ENCODE measurements at regions not wholly inside any gene's neighbourhood (a gene's known extent, or its start where the extent isn't known, plus 50 kb on each side); places are given as distances from the start of the nearest gene placed in this dataset.

DNA sequence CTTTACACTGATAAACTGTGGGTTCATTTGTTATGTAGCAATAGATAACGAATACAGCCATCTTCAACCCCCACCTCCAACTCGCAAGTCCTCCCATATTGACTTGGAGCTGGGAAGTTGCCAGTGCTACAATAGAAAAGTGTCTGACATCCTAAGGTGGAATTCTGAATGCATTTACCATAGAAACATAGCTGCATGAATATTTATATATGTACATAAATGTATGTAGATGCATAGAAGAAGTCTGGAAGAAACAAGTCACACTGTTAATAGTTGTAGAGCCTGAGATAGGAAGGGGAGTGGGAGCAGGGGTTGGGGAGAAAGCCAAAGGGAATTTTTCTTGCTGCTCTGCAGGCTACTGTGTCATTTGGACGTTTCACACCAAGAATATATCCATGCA is 88.1 kb upstream of the SSBP2 start (continued):
- TF ChIP-seq ZNF317 (CRISPR knock-in tag; IDR thresholded peaks at IDR 0.05; ENCODE audit: borderline replicate concordance, low read depth) (no peak), ZNF219 (CRISPR knock-in tag; IDR thresholded peaks at IDR 0.05; ENCODE audit: borderline replicate concordance) (no peak), ZNF138 (CRISPR knock-in tag; conservative IDR thresholded peaks at IDR 0.05) (no peak), MXD4 (CRISPR knock-in tag; IDR thresholded peaks at IDR 0.05; ENCODE audit: borderline replicate concordance) (no peak), RELA (CRISPR knock-in tag; IDR thresholded peaks at IDR 0.05; ENCODE audit: borderline replicate concordance) (no peak), ZBTB21 (CRISPR knock-in tag; IDR thresholded peaks at IDR 0.05; ENCODE audit: borderline replicate concordance) (no peak), ZNF532 (CRISPR knock-in tag; IDR thresholded peaks at IDR 0.05; ENCODE audit: borderline replicate concordance) (no peak)
- TF ChIP-seq, protein P1, sequence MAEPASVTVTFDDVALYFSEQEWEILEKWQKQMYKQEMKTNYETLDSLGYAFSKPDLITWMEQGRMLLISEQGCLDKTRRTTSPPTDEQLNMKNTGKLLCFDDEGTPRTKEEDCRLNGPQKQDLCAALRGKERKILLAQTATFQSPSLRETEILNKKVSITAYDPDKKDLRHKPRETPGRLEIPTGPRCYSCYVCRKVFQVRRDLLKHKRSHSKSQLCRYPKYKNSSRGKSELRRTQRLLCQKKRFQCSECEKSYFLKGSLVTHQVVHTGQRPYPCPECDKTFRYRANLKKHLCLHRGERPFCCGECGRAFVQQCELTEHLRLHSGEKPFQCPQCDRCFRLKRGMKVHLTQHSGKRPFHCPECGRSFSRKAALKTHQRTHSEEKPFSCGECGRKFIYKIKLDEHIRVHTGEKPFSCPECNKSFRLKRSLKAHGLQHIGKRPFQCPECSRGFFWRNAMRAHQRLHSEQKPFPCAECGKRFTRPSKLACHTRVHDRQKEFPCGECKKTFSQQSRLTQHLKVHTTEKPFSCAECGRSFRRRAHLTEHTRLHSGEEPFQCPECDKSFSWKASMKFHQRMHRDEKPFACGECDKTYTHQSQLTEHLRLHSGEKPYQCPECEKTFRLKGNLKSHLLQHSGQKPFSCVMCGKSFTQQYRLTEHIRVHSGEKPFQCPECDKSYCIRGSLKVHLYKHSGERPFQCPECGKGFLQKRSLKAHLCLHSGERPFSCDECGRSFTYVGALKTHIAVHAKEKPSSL (CRISPR knock-in tag; conservative IDR thresholded peaks at IDR 0.05): no peak
- TF ChIP-seq, protein P2, sequence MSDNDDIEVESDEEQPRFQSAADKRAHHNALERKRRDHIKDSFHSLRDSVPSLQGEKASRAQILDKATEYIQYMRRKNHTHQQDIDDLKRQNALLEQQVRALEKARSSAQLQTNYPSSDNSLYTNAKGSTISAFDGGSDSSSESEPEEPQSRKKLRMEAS (CRISPR knock-in tag; IDR thresholded peaks at IDR 0.05): no peak
- TF ChIP-seq, protein P3, sequence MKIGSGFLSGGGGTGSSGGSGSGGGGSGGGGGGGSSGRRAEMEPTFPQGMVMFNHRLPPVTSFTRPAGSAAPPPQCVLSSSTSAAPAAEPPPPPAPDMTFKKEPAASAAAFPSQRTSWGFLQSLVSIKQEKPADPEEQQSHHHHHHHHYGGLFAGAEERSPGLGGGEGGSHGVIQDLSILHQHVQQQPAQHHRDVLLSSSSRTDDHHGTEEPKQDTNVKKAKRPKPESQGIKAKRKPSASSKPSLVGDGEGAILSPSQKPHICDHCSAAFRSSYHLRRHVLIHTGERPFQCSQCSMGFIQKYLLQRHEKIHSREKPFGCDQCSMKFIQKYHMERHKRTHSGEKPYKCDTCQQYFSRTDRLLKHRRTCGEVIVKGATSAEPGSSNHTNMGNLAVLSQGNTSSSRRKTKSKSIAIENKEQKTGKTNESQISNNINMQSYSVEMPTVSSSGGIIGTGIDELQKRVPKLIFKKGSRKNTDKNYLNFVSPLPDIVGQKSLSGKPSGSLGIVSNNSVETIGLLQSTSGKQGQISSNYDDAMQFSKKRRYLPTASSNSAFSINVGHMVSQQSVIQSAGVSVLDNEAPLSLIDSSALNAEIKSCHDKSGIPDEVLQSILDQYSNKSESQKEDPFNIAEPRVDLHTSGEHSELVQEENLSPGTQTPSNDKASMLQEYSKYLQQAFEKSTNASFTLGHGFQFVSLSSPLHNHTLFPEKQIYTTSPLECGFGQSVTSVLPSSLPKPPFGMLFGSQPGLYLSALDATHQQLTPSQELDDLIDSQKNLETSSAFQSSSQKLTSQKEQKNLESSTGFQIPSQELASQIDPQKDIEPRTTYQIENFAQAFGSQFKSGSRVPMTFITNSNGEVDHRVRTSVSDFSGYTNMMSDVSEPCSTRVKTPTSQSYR (CRISPR knock-in tag; IDR thresholded peaks at IDR 0.05): no peak

- Mint-ChIP-seq H3K27ac (no peak overlapping the region), H3K4me1 (peaks cover 17% of the 10 kb centered on the region), H3K4me3 (no peak overlapping the region), H3K9me3 (no peaks in the 10 kb centered on the region), H3K27me3 (ENCODE audit: low read depth) (no peaks in the 10 kb centered on the region), H3K36me3 (no peaks in the 10 kb centered on the region)
- TF ChIP-seq JUN (CRISPR knock-in tag; IDR thresholded peaks at IDR 0.05) (no peak), CTCF (IDR thresholded peaks at IDR 0.05) (peak; percentile 28; the same call in 1 of the 2 replicates), HMGA2 (CRISPR knock-in tag; IDR thresholded peaks at IDR 0.05) (no peak), ZNF423 (CRISPR knock-in tag; IDR thresholded peaks at IDR 0.05) (no peak), E2F1 (CRISPR knock-in tag; IDR thresholded peaks at IDR 0.05) (no peak), FOXP4 (CRISPR knock-in tag; IDR thresholded peaks at IDR 0.05) (no peak)
- TF ChIP-seq, protein P4, sequence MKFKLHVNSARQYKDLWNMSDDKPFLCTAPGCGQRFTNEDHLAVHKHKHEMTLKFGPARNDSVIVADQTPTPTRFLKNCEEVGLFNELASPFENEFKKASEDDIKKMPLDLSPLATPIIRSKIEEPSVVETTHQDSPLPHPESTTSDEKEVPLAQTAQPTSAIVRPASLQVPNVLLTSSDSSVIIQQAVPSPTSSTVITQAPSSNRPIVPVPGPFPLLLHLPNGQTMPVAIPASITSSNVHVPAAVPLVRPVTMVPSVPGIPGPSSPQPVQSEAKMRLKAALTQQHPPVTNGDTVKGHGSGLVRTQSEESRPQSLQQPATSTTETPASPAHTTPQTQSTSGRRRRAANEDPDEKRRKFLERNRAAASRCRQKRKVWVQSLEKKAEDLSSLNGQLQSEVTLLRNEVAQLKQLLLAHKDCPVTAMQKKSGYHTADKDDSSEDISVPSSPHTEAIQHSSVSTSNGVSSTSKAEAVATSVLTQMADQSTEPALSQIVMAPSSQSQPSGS (CRISPR knock-in tag; IDR thresholded peaks at IDR 0.05; ENCODE audit: borderline replicate concordance, low read depth): no peak
- ChIA-PET CTCF (interaction anchor here (0.6 to 3.4 kb wide), 29 partner anchors 11 to 416 kb away, joined by 3 to 32 read pairs (median 4); partner anchors contain the start of gene SSBP2), POLR2A (interaction anchor here (0.8 to 1.7 kb wide), 4 partner anchors 12 to 441 kb away, joined by 3 to 5 read pairs (median 3); partner anchors contain the start of gene SSBP2)
- no peak for DNase-seq (ENCODE audit: low spot score)
- peak; percentile 90 for ATAC-seq
Measured at GRCh38 chr5:81838307-81838906, 87.5 kb upstream of the SSBP2 start.

All from WTC11 (cell line).